Karpas-422 (cell line): ENCODE measurements at regions not wholly inside any gene's neighbourhood (a gene's known extent, or its start where the extent isn't known, plus 50 kb on each side); places are given as distances from the start of the nearest gene placed in this dataset.
"Not testable (repeated sequence)": the region's sequence is repeated elsewhere in the genome, so short reads cannot be mapped to it uniquely, and the experiment has no call there.

Experiments
- DNase-seq: peaks from one replicate; pipeline ENCODE4 v3.0.0-alpha.2; 2015
- H2AFZ ChIP-seq: fragments of 200-600 bp; sonication (generic); 2 replicates; pipeline ENCODE4 v1.6.1; 2014; ENCODE audit warnings: antibody characterized with exemption, low read length, mixed read lengths
- H3K27ac ChIP-seq: fragments of 200-600 bp; sonication (generic); 2 replicates; pipeline ENCODE4 v1.5.1; 2014; ENCODE audit warnings: mild to moderate bottlenecking, low read length, moderate library complexity
- H3K27me3 ChIP-seq: fragments of 200-600 bp; sonication (generic); 2 replicates; pipeline ENCODE4 v1.6.1; 2014; ENCODE audit warnings: low read length, mixed read lengths
- H3K36me3 ChIP-seq: fragments of 200-600 bp; sonication (generic); 2 replicates; pipeline ENCODE4 v1.6.1; 2014; ENCODE audit warnings: low read length, mixed read lengths; ENCODE audit not compliant: insufficient read depth
- H3K4me1 ChIP-seq: fragments of 200-600 bp; sonication (generic); 2 replicates; pipeline ENCODE4 v1.6.1; 2014; ENCODE audit warnings: mild to moderate bottlenecking, low read length, mixed read lengths
- H3K4me2 ChIP-seq: fragments of 200-600 bp; sonication (generic); 2 replicates; pipeline ENCODE4 v1.6.1; 2014; ENCODE audit warnings: low read length, low read depth, mild to moderate bottlenecking; ENCODE audit not compliant: poor library complexity, severe bottlenecking
- H3K4me3 ChIP-seq: fragments of 200-600 bp; sonication (generic); 2 replicates; pipeline ENCODE4 v1.5.1; 2014; ENCODE audit warnings: mild to moderate bottlenecking, antibody characterized with exemption, low read length, mixed read lengths
- H3K79me2 ChIP-seq: fragments of 200-600 bp; sonication (generic); 2 replicates; pipeline ENCODE4 v1.6.1; 2014; ENCODE audit warnings: mild to moderate bottlenecking, low read length, mixed read lengths
- H3K9ac ChIP-seq: fragments of 200-600 bp; sonication (generic); 2 replicates; pipeline ENCODE4 v1.6.0; 2014; ENCODE audit warnings: low read length
- H3K9me2 ChIP-seq: fragments of 200-600 bp; sonication (generic), shearing (Covaris generic); replicated peaks from 2 replicates; pipeline ENCODE4 v1.6.0; 2014; ENCODE audit warnings: mild to moderate bottlenecking, low read length, moderate library complexity; ENCODE audit not compliant: insufficient read depth
- H3K9me3 ChIP-seq: fragments of 300-700, 200-600 bp; sonication (generic); 2 replicates; pipeline ENCODE4 v1.6.1; 2014; ENCODE audit warnings: low read length, mixed read lengths
- H4K20me1 ChIP-seq: fragments of 200-600 bp; sonication (generic); 2 replicates; pipeline ENCODE4 v1.6.1; 2014; ENCODE audit warnings: mild to moderate bottlenecking, antibody characterized with exemption, low read length, low read depth; ENCODE audit not compliant: insufficient read depth

DNA sequence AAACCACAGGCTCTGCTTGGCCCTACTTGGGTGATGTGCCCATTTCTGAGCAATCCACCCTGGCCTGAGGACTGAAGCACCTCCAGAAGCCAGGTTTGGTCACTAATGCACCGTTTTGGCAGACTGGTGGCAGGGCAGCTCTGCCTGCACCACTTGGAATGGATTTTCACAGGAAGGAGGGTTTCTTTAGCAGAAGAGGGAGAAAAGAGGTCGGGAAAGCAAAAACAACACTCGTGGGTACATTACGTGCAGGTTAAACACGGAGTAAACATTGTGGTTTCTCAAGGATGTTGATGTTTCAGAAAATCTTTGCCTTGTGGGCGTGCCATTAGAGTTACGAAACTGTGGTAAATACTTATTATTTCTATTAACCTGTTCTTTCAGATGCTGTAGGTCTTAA lies 70.8 kb downstream of the KCNA5 start:
- Histone ChIP-seq H3K36me3 (no peaks in the 10 kb centered on the region), H3K9me2 (no peaks in the 10 kb centered on the region), H3K4me3 (no peak overlapping the region), H3K27me3 (no peaks in the 10 kb centered on the region), H3K4me2 (no peak overlapping the region), H3K9me3 (no peaks in the 10 kb centered on the region), H3K9ac (no peak overlapping the region), H2AFZ (no peak overlapping the region), H3K27ac (no peak overlapping the region), H4K20me1 (no peaks in the 10 kb centered on the region), H3K4me1 (no peaks in the 10 kb centered on the region), H3K79me2 (no peaks in the 10 kb centered on the region)
- DNase-seq: no peak

GRCh38 chr12:5121784-5122183 lies 78.1 kb downstream of the KCNA5 start:
- H3K79me2 ChIP-seq, DNase-seq, H4K20me1 ChIP-seq, H3K27me3 ChIP-seq, H3K9ac ChIP-seq, H3K9me2 ChIP-seq, H3K36me3 ChIP-seq, H3K9me3 ChIP-seq, H3K4me2 ChIP-seq, H3K4me3 ChIP-seq, H3K4me1 ChIP-seq, H3K27ac ChIP-seq, H2AFZ ChIP-seq: not testable (repeated sequence)

DNA sequence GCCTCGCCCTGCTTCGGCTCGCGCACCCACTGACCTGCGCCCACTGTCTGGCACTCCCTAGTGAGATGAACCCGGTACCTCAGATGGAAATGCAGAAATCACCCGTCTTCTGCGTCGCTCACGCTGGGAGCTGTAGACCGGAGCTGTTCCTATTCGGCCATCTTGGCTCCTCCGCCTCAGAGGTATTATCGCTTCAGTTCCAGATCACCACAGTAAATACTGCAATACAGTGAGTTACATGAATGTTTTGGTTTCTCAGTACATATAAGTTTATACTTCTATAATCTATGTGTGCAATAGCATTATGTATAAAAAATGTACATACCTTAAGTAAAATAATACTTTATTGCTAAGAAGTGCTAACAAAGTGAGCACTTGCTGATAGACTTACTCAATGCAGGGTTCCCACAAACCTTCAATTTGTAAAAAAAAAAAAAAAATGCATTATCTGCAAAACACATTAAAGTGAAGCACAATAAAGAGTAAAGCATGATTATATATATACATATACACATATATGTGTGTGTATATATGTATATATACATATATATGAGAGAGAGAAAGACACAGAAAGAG lies 78.7 kb downstream of the KCNA5 start:
- H2AFZ ChIP-seq, DNase-seq, H4K20me1 ChIP-seq, H3K9me3 ChIP-seq, H3K4me1 ChIP-seq, H3K4me3 ChIP-seq, H3K9me2 ChIP-seq, H3K36me3 ChIP-seq, H3K27ac ChIP-seq, H3K79me2 ChIP-seq, H3K9ac ChIP-seq, H3K27me3 ChIP-seq, H3K4me2 ChIP-seq: not testable (repeated sequence)

GRCh38 chr12:5123921-5124320 lies 80.2 kb downstream of the KCNA5 start:
- H2AFZ ChIP-seq: no peak overlapping the region
- no peaks in the 10 kb centered on the region for H3K9me3 ChIP-seq
- H3K27ac ChIP-seq: no peak overlapping the region
- H3K36me3 ChIP-seq: no peaks in the 10 kb centered on the region
- H3K4me3 ChIP-seq: no peak overlapping the region
- no peak overlapping the region for H3K4me2 ChIP-seq
- H4K20me1 ChIP-seq: no peaks in the 10 kb centered on the region
- no peaks in the 10 kb centered on the region for H3K79me2 ChIP-seq
- no peaks in the 10 kb centered on the region for H3K27me3 ChIP-seq
- DNase-seq: no peak
- H3K4me1 ChIP-seq: no peaks in the 10 kb centered on the region
- no peak overlapping the region for H3K9ac ChIP-seq
- no peaks in the 10 kb centered on the region for H3K9me2 ChIP-seq

DNA sequence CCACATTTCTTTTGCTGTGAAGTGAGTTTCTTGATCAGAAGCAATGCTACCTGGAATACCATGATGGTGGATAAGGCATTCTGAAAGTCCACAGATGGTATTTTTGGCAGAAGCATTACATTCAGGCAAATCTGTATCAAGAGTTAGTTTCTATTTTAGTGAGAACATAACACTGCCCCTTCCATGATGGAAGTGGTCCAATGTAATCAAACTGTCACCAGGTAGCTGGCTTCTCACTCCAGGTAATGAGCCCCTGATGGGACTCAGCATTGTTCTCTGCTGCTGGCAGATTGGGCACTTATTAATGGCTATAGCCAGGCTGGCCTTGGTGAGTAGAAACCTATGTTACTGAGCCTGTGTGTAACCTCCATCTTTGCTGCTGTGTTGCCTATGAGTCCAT lies 80.7 kb downstream of the KCNA5 start:
- Histone ChIP-seq H3K36me3 (no peaks in the 10 kb centered on the region), H3K4me2 (no peak overlapping the region), H3K9me3 (no peaks in the 10 kb centered on the region), H3K9ac (no peak overlapping the region), H3K9me2 (no peaks in the 10 kb centered on the region), H3K79me2 (no peaks in the 10 kb centered on the region), H3K27me3 (no peaks in the 10 kb centered on the region), H3K4me1 (no peaks in the 10 kb centered on the region), H4K20me1 (no peaks in the 10 kb centered on the region), H3K27ac (no peak overlapping the region), H3K4me3 (no peak overlapping the region), H2AFZ (no peak overlapping the region)
- DNase-seq: no peak

DNA sequence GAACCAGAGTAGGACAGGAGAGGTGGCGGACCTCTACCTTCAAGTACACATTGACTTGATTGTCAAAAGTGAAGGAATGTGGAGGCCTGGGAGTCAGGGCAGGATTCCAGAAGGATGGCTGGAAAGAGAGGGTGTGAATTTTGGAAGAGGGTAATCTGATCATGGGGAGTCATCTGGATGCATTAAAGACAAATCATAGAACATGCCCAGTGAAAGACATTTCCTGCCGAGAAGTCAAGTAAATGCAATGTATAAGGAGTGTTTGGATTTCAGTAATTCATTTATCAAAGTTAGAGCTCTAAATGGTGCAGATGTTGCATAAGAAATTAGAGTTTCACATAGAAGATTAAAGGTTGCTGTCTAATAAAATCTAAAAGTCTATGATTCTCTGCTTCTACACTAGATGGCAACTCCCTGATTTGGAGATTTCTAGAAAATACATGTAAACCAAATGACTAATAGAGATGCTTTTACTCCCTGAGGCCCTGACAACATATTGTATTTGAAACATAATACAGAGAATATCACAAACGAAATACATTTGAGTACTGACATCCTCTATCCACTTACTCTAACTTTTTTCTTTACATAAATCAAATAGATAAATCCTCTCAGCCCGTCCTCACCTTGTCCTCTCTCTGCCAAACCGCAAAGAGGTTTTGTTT lies 91.3 kb downstream of the KCNA5 start:
- Histone ChIP-seq H3K27ac (no peak overlapping the region), H3K27me3 (no peaks in the 10 kb centered on the region)

GRCh38 chr12:5138256-5138655 lies 94.6 kb downstream of the KCNA5 start:
- no peaks in the 10 kb centered on the region for H3K4me1 ChIP-seq
- no peaks in the 10 kb centered on the region for H3K27me3 ChIP-seq
- no peaks in the 10 kb centered on the region for H3K9me3 ChIP-seq
- H2AFZ ChIP-seq: no peak overlapping the region
- no peak overlapping the region for H3K9ac ChIP-seq
- H3K9me2 ChIP-seq: no peaks in the 10 kb centered on the region
- no peak overlapping the region for H3K4me3 ChIP-seq
- no peak overlapping the region for H3K4me2 ChIP-seq
- H3K79me2 ChIP-seq: no peaks in the 10 kb centered on the region
- H3K27ac ChIP-seq: no peak overlapping the region
- no peaks in the 10 kb centered on the region for H3K36me3 ChIP-seq
- no peak for DNase-seq
- H4K20me1 ChIP-seq: no peaks in the 10 kb centered on the region

More for the DNA sequence above, 91.3 kb downstream of the KCNA5 start:
- H3K9me3 ChIP-seq: no peaks in the 10 kb centered on the region
- no peaks in the 10 kb centered on the region for H3K36me3 ChIP-seq
- H3K9ac ChIP-seq: no peak overlapping the region
- H3K9me2 ChIP-seq: no peaks in the 10 kb centered on the region
- no peaks in the 10 kb centered on the region for H3K4me1 ChIP-seq
- H2AFZ ChIP-seq: no peak overlapping the region
- no peak overlapping the region for H3K4me3 ChIP-seq
- H3K4me2 ChIP-seq: no peak overlapping the region
- H3K79me2 ChIP-seq: no peaks in the 10 kb centered on the region
- no peaks in the 10 kb centered on the region for H4K20me1 ChIP-seq
- no peak for DNase-seq

DNA sequence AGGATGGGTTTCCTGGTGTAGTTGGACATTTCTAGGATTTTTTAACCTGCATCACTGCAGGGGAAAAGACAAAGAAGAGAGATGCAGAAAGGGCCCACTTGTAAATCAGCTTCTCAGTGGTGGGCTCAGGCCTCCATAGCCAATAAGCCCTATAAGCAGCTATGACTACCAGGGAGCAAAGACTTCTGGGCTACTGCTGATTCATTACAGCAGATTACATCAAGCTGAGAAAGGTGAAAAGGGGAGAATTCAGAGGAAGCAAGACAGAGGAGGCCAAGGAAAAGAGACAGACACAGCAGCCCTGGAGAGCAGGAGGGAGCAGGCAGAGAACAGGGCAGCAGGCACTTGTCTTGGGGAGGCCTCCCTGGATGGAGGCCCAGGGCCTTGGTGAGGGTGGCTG lies 95.2 kb downstream of the KCNA5 start:
- H3K4me3 ChIP-seq: no peak overlapping the region
- no peaks in the 10 kb centered on the region for H3K4me1 ChIP-seq
- no peak overlapping the region for H3K9ac ChIP-seq
- H3K27me3 ChIP-seq: no peaks in the 10 kb centered on the region
- H3K79me2 ChIP-seq: no peaks in the 10 kb centered on the region
- H3K9me3 ChIP-seq: no peaks in the 10 kb centered on the region
- no peak overlapping the region for H3K27ac ChIP-seq
- H4K20me1 ChIP-seq: no peaks in the 10 kb centered on the region
- no peak overlapping the region for H2AFZ ChIP-seq
- DNase-seq: no peak
- H3K4me2 ChIP-seq: no peak overlapping the region
- H3K9me2 ChIP-seq: no peaks in the 10 kb centered on the region
- no peaks in the 10 kb centered on the region for H3K36me3 ChIP-seq
